Ishikawa (cell line): ENCODE measurements at regions not wholly inside any gene's neighbourhood (a gene's known extent, or its start where the extent isn't known, plus 50 kb on each side); places are given as distances from the start of the nearest gene placed in this dataset.

Experiments used
- CEBPB ChIP-seq: IDR thresholded peaks from 2 replicates; pipeline ENCODE4 v1.6.1; 2012
- CREB1 ChIP-seq: IDR thresholded peaks from 2 replicates; pipeline ENCODE4 v1.6.1; 2012; ENCODE audit warnings: low read depth
- EGR1 ChIP-seq: IDR thresholded peaks from 2 replicates; pipeline ENCODE4 v1.6.1; 2012
- EP300 ChIP-seq: IDR thresholded peaks from 2 replicates; pipeline ENCODE4 v1.6.1; 2012; ENCODE audit warnings: borderline replicate concordance
- FOXM1 ChIP-seq: IDR thresholded peaks from 2 replicates; pipeline ENCODE4 v1.6.1; 2012; ENCODE audit warnings: low read depth, borderline replicate concordance
- MAX ChIP-seq: IDR thresholded peaks from 2 replicates; pipeline ENCODE4 v1.6.1; 2012
- NFIC ChIP-seq: IDR thresholded peaks from 2 replicates; pipeline ENCODE4 v1.6.1; 2012
- RAD21 ChIP-seq: IDR thresholded peaks from 2 replicates; pipeline ENCODE4 v1.6.1; 2012; ENCODE audit warnings: low read depth
- TAF1 ChIP-seq: IDR thresholded peaks from 2 replicates; pipeline ENCODE4 v1.6.1; 2012; ENCODE audit warnings: low read depth, mild to moderate bottlenecking
- TCF12 ChIP-seq: IDR thresholded peaks from 2 replicates; pipeline ENCODE4 v1.6.1; 2012; ENCODE audit warnings: low read depth
- TEAD4 ChIP-seq: IDR thresholded peaks from 2 replicates; pipeline ENCODE4 v1.6.1; 2012
- USF1 ChIP-seq: IDR thresholded peaks from 2 replicates; pipeline ENCODE4 v1.6.1; 2012
- YY1 ChIP-seq: IDR thresholded peaks from 2 replicates; pipeline ENCODE4 v1.6.1; 2012; ENCODE audit warnings: low read depth
- ZBTB7A ChIP-seq: IDR thresholded peaks from 2 replicates; pipeline ENCODE4 v1.6.1; 2012; ENCODE audit warnings: low read depth
- TF ChIP-seq, protein P1 (sequence below): IDR thresholded peaks from 2 replicates; pipeline ENCODE4 v1.6.1; 2012; ENCODE audit warnings: low read depth, mild to moderate bottlenecking

- TF ChIP-seq CEBPB (no peak), TEAD4 (no peak), EP300 (no peak), RAD21 (no peak), USF1 (no peak)
- TF ChIP-seq, protein P1, sequence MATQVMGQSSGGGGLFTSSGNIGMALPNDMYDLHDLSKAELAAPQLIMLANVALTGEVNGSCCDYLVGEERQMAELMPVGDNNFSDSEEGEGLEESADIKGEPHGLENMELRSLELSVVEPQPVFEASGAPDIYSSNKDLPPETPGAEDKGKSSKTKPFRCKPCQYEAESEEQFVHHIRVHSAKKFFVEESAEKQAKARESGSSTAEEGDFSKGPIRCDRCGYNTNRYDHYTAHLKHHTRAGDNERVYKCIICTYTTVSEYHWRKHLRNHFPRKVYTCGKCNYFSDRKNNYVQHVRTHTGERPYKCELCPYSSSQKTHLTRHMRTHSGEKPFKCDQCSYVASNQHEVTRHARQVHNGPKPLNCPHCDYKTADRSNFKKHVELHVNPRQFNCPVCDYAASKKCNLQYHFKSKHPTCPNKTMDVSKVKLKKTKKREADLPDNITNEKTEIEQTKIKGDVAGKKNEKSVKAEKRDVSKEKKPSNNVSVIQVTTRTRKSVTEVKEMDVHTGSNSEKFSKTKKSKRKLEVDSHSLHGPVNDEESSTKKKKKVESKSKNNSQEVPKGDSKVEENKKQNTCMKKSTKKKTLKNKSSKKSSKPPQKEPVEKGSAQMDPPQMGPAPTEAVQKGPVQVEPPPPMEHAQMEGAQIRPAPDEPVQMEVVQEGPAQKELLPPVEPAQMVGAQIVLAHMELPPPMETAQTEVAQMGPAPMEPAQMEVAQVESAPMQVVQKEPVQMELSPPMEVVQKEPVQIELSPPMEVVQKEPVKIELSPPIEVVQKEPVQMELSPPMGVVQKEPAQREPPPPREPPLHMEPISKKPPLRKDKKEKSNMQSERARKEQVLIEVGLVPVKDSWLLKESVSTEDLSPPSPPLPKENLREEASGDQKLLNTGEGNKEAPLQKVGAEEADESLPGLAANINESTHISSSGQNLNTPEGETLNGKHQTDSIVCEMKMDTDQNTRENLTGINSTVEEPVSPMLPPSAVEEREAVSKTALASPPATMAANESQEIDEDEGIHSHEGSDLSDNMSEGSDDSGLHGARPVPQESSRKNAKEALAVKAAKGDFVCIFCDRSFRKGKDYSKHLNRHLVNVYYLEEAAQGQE: no peak
Measured at GRCh38 chr1:116255486-116256285, 117.4 kb upstream of the ATP1A1 start.

DNA sequence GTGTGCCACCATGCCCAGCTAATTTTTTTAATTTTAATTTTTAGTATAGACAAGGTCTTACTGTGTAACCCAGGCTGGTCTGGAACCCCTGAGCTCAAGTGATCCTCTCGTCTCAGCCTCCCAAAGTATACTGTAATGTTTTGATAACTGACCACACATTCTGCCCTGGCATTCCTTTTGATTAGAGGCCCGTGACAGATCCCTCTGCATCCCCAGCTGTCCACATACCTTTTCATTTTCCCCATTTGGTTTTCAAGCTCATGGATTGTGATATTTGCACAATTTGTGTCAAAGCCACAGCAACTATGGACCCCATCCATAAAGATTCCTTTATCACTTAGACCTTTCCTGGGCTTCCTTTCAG, 116.8 kb upstream of the ATP1A1 start:
- TF ChIP-seq FOXM1 (no peak), RAD21 (no peak), CREB1 (no peak), MAX (no peak), EP300 (no peak), TAF1 (no peak), NFIC (no peak)
- TF ChIP-seq, protein P1: no peak

GRCh38 chr1:116256875-116257274, 116.2 kb upstream of the ATP1A1 start:
- no peak for TF ChIP-seq USF1
- TF ChIP-seq YY1: no peak
- no peak for TF ChIP-seq EGR1
- TF ChIP-seq EP300: no peak
- TF ChIP-seq CREB1: no peak
- TF ChIP-seq TEAD4: no peak
- no peak for TF ChIP-seq CEBPB
- TF ChIP-seq ZBTB7A: no peak
- TF ChIP-seq, protein P1: no peak
- TF ChIP-seq FOXM1: no peak
- no peak for TF ChIP-seq MAX
- TF ChIP-seq TAF1: no peak
- no peak for TF ChIP-seq TCF12
- no peak for TF ChIP-seq RAD21
- TF ChIP-seq NFIC: no peak

DNA sequence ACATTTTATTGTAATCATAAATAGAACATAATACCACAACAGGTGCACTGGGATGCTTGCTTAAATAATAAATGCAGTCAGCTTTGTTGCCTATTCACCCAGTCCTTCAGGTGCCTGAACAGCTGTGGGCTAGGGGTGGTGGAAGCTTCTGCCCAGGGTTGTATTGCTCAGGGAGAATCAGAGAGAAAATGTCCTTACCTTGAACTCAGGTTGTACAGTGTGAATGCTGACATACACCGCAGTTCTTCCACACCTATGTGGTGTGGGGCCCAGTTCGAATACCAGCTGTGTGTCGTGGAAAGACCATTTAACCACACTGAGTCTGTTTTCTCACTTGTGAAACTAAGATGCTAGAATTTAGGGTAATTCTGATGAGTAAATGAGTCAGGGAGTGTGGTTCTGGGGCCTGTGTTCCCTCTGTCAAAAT, 115.7 kb upstream of the ATP1A1 start:
- no peak for TF ChIP-seq TCF12
- no peak for TF ChIP-seq TAF1
- no peak for TF ChIP-seq CREB1
- no peak for TF ChIP-seq EP300
- TF ChIP-seq FOXM1: no peak
- no peak for TF ChIP-seq TEAD4
- TF ChIP-seq CEBPB: no peak
- no peak for TF ChIP-seq NFIC
- TF ChIP-seq, protein P1: no peak
- TF ChIP-seq MAX: no peak
- no peak for TF ChIP-seq USF1
- no peak for TF ChIP-seq RAD21
- no peak for TF ChIP-seq EGR1
- TF ChIP-seq ZBTB7A: no peak
- TF ChIP-seq YY1: no peak
